MCF 10A (cell line): ENCODE measurements at regions not wholly inside any gene's neighbourhood (a gene's known extent, or its start where the extent isn't known, plus 50 kb on each side); places are given as distances from the start of the nearest gene placed in this dataset.
A peak's percentile ranks its signal among the peaks of the same experiment; 100 is the strongest.

Experiments used
- BruUV-seq: library from RNA; stranded (reverse); fragments of 400-500 nt; replicated peaks from 2 replicates; lab custom pipeline; 2021; lab: Mats Ljungman, UMichigan
- CTCF ChIA-PET: fragments of 300-600 bp; sonication (Branson Sonifier 250); formaldehyde crosslinking; extraction: SDS; loops from one replicate; lab custom pipeline; 2021; ENCODE audit warnings: antibody characterized with exemption, inconsistent platforms; lab: Yijun Ruan, JAX
- POLR2A ChIA-PET: fragments of 300-600, 350-650 bp; sonication (Branson Sonifier 250); formaldehyde crosslinking; extraction: SDS; loops from one replicate; lab custom pipeline; 2020; ENCODE audit warnings: antibody characterized with exemption, inconsistent platforms; lab: Yijun Ruan, JAX
- DNase-seq: peaks from one replicate; pipeline ENCODE4 v3.0.0-alpha.2; 2018; ENCODE audit not compliant: unreplicated experiment
- H3K27ac Mint-ChIP-seq: one replicate; pipeline ENCODE4 v1.8.0; 2022; ENCODE audit warnings: mild to moderate bottlenecking, low read depth, mixed read lengths; ENCODE audit not compliant: unreplicated experiment
- H3K27me3 Mint-ChIP-seq: one replicate; pipeline ENCODE4 v1.8.0; 2022; ENCODE audit warnings: mixed read lengths; ENCODE audit not compliant: insufficient read depth, unreplicated experiment
- H3K36me3 Mint-ChIP-seq: one replicate; pipeline ENCODE4 v1.8.0; 2022; ENCODE audit warnings: mild to moderate bottlenecking, moderate library complexity, mixed read lengths; ENCODE audit not compliant: insufficient read depth, unreplicated experiment
- H3K4me1 Mint-ChIP-seq: one replicate; pipeline ENCODE4 v1.8.0; 2022; ENCODE audit warnings: mixed read lengths; ENCODE audit not compliant: insufficient read depth, unreplicated experiment
- H3K4me3 Mint-ChIP-seq: one replicate; pipeline ENCODE4 v1.8.0; 2022; ENCODE audit warnings: mild to moderate bottlenecking, moderate library complexity, mixed read lengths; ENCODE audit not compliant: unreplicated experiment
- H3K9me3 Mint-ChIP-seq: one replicate; pipeline ENCODE4 v1.8.0; 2022; ENCODE audit warnings: mixed read lengths; ENCODE audit not compliant: unreplicated experiment
- intact Hi-C: fragments of 100-400 bp; cut with micrococcal nuclease; formaldehyde crosslinking; loops from 2 replicates; pipeline ENCODE4 v1.14.1; 2022
- TF ChIP-seq, protein P1 (sequence below): fragments of 200-600 bp; IDR thresholded peaks from one replicate; pipeline ENCODE4 v1.8.0; 2022; ENCODE audit warnings: antibody characterized with exemption, mild to moderate bottlenecking; ENCODE audit not compliant: unreplicated experiment

DNA sequence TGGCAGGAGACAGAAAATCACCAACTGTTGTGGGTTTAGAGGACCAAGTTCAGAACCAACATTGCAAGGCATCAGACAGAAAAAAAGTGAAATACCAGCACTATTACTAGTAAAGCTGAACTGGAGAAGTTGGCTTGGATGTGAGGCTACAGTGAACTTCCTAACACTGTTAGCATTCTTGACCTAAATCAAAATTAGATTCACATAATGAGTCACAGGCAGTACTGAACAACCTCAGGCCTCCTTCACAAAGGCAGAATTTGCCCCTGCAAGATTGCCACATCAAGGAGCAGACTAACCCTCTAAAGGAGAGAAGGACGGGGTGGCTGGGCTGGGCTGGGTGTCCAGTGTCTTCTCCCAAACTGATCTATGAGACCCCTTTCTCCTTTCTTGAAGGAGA, 539.7 kb downstream of the SNAPC1 start:
- ChIA-PET POLR2A (interaction anchor here (1.1 to 1.4 kb wide), 2 partner anchors 10 to 99 kb away, joined by 3 to 4 read pairs; no protein-coding TSS in a partner anchor), CTCF (no interaction called here)
- peak; percentile 51 for DNase-seq
- H3K9me3 Mint-ChIP-seq = peaks cover 7% of the 10 kb centered on the region
- no peak overlapping the region for H3K4me3 Mint-ChIP-seq
- TF ChIP-seq, protein P1, sequence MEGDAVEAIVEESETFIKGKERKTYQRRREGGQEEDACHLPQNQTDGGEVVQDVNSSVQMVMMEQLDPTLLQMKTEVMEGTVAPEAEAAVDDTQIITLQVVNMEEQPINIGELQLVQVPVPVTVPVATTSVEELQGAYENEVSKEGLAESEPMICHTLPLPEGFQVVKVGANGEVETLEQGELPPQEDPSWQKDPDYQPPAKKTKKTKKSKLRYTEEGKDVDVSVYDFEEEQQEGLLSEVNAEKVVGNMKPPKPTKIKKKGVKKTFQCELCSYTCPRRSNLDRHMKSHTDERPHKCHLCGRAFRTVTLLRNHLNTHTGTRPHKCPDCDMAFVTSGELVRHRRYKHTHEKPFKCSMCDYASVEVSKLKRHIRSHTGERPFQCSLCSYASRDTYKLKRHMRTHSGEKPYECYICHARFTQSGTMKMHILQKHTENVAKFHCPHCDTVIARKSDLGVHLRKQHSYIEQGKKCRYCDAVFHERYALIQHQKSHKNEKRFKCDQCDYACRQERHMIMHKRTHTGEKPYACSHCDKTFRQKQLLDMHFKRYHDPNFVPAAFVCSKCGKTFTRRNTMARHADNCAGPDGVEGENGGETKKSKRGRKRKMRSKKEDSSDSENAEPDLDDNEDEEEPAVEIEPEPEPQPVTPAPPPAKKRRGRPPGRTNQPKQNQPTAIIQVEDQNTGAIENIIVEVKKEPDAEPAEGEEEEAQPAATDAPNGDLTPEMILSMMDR = no peak
- BruUV-seq = no TSS peak
- H3K27me3 Mint-ChIP-seq = no peaks in the 10 kb centered on the region
- no peak overlapping the region for H3K27ac Mint-ChIP-seq
- peaks cover 25% of the 10 kb centered on the region for H3K4me1 Mint-ChIP-seq
- H3K36me3 Mint-ChIP-seq = no peaks in the 10 kb centered on the region
- intact Hi-C loops = no loop called here

DNA sequence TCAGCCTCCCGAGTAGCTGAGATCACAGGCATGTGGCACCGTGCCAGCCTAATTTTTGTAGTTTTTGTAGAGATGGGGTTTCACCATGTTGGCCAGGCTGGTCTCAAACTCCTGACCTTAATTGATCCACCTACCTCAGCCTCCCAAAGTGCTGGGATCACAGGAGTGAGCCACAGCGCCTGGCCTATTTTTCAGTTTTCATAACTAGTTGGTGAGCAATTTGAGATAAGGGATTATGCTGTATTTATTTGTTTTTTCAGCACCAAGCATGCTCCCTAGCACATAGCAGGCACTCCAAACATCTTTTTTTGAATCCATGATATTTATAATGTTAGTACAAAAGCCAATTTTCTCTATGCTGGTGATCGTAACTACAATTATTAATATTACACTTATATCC, 541.2 kb downstream of the SNAPC1 start:
- intact Hi-C loops = no loop called here
- POLR2A ChIA-PET = interaction anchor here (0.7 kb wide), 1 partner anchor 43 kb away, joined by 4 read pairs; no protein-coding TSS in a partner anchor
- Mint-ChIP-seq H3K27me3 (no peaks in the 10 kb centered on the region), H3K9me3 (peaks cover 7% of the 10 kb centered on the region), H3K36me3 (no peaks in the 10 kb centered on the region), H3K27ac (no peak overlapping the region), H3K4me3 (no peak overlapping the region), H3K4me1 (peaks cover 25% of the 10 kb centered on the region)
- DNase-seq = no peak
- BruUV-seq = no TSS peak
- TF ChIP-seq, protein P1 = no peak
- CTCF ChIA-PET = no interaction called here

DNA sequence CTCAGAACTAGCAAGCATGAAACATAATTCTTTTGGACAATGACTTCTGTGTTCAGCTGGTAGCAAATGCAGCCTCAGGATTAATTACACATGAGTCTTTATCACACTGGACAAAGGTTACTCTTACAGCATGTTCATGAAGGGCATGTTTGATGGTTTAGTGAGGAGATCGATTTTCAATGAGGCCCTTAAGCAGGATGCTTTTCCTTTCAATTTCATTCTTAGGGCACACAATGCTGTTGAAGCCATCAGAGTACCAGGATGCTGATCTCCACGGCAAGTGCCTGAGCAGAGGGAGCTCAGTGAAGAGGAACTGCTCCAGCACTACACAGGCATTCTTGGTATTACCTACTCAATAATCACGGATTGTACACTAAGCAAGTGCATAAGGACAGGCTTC, 542.0 kb downstream of the SNAPC1 start:
- Mint-ChIP-seq H3K27ac (no peak overlapping the region), H3K4me1 (peaks cover 25% of the 10 kb centered on the region), H3K9me3 (peaks cover 7% of the 10 kb centered on the region), H3K36me3 (no peaks in the 10 kb centered on the region), H3K4me3 (no peak overlapping the region), H3K27me3 (no peaks in the 10 kb centered on the region)
- intact Hi-C loops = no loop called here
- no TSS peak for BruUV-seq
- ChIA-PET POLR2A (no interaction called here), CTCF (no interaction called here)
- DNase-seq = no peak
- TF ChIP-seq, protein P1 = no peak

DNA sequence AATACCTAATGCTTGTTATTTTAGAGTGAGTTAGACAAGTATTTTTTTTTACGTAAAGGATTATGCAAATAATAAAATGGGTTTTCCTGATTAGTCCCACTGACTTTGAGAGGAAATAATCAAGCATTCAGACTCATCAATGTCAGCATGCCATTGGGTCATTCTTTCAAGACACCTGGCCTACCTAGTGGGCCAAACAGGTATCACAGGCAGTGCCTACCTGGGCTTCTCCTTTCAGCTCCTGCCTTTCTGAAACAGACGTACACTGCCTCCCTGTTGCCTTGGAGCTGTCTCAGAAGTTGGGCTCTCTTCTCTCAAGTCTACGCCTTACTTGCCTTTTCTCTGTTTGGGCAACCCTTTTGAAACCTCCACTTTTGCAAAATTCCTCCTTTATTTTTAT, 545.6 kb downstream of the SNAPC1 start:
- no peak for DNase-seq
- ChIA-PET POLR2A (no interaction called here), CTCF (no interaction called here)
- no TSS peak for BruUV-seq
- TF ChIP-seq, protein P1 = no peak
- Mint-ChIP-seq H3K27me3 (no peaks in the 10 kb centered on the region), H3K4me1 (no peaks in the 10 kb centered on the region), H3K27ac (no peak overlapping the region), H3K9me3 (no peaks in the 10 kb centered on the region), H3K4me3 (no peak overlapping the region), H3K36me3 (no peaks in the 10 kb centered on the region)
- intact Hi-C loops = no loop called here
